ENCODE measurements at regions not wholly inside any gene's neighbourhood (a gene's known extent, or its start where the extent isn't known, plus 50 kb on each side); places are given as distances from the start of the nearest gene placed in this dataset.

GRCh38 chr1:4056989-4057388 is 156.9 kb upstream of the C1orf174 start:
- Histone ChIP-seq H3K4me3 (ENCODE audit: low read length) (no peak overlapping the region), H3K4me1 (ENCODE audit: insufficient read depth, low read length) (no peaks in the 10 kb centered on the region), H3K27me3 (ENCODE audit: insufficient read depth, low read length, poor library complexity, severe bottlenecking) (no peaks in the 10 kb centered on the region), H3K9me3 (ENCODE audit: low read length) (no peaks in the 10 kb centered on the region), H3K36me3 (ENCODE audit: insufficient read depth, low read length) (no peaks in the 10 kb centered on the region), H3K27ac (ENCODE audit: low read depth, low read length) (no peak overlapping the region)
- Mint-ChIP-seq H3K9me3 (peaks cover 0 to 2% (median 0%) of the 10 kb centered on the region in 5 donors), H3K27me3 (peaks cover 2 to 6% of the 10 kb centered on the region in 2 donors), H3K4me3 (no peak overlapping the region), H3K4me1 (no peaks in the 10 kb centered on the region), H3K36me3 (no peaks in the 10 kb centered on the region), H3K27ac (no peak overlapping the region)
- ChIA-PET CTCF (no interaction called here), POLR2A (no interaction called here)
- DNase-seq, result no peak

DNA sequence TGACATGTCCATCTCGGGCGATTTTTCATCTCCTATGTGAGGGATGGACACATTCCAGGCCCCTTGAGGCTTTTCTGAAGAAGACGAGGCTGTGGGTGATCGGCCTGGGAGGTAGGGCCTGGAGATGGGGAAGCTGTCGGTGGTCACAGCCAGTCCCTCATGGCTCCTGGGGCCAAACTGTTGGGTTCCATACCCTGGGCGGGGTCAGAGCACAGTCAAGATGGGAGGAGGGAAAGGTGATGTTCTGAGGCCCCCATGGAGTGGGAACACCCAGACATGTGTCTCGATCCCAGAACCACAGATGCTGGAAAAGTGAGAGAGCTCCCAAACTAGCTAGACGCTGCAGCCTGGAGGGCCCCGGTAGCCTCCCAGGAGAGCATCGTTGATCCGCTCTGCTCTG is 157.5 kb upstream of the C1orf174 start:
- Mint-ChIP-seq H3K4me1 (no peaks in the 10 kb centered on the region), H3K4me3 (no peak overlapping the region), H3K36me3 (no peaks in the 10 kb centered on the region), H3K27me3 (peaks cover 2 to 4% of the 10 kb centered on the region in 2 donors), H3K9me3 (peaks cover 0 to 2% (median 0%) of the 10 kb centered on the region in 5 donors), H3K27ac (no peak overlapping the region)
- ChIA-PET CTCF (no interaction called here), POLR2A (no interaction called here)
- H3K9me3 ChIP-seq (ENCODE audit: low read length), result no peaks in the 10 kb centered on the region
- H3K27ac ChIP-seq (ENCODE audit: low read depth, low read length), result no peak overlapping the region
- no peaks in the 10 kb centered on the region for H3K4me1 ChIP-seq (ENCODE audit: insufficient read depth, low read length)
- no peaks in the 10 kb centered on the region for H3K27me3 ChIP-seq (ENCODE audit: insufficient read depth, low read length, poor library complexity, severe bottlenecking)
- no peak overlapping the region for H3K4me3 ChIP-seq (ENCODE audit: low read length)
- no peaks in the 10 kb centered on the region for H3K36me3 ChIP-seq (ENCODE audit: insufficient read depth, low read length)
- no peak for DNase-seq

DNA sequence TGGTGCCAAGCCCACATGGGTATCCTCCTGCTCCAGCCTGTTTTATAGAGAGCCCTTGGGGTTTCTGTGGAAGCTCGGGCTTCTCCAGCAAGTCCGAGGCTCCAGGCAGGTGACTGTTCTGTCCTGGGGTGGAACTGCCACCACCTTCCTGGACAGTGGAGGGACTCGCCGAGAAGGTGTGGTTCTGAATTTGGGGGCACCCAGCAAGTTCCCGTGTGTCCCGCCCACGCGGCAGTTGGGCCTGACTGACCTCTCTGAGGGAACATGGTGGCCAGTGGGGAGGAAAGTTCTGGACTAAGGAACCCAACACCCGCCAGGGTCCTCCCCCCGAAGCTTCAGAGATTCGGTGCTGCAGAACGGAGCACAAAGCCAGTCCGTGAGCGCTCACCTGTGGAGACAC is 158.1 kb upstream of the C1orf174 start:
- POLR2A ChIA-PET, result no interaction called here
- no peak overlapping the region for H3K27ac ChIP-seq (ENCODE audit: low read depth, low read length)
- no peaks in the 10 kb centered on the region for H3K4me1 ChIP-seq (ENCODE audit: insufficient read depth, low read length)
- Mint-ChIP-seq H3K9me3 (no peaks in the 10 kb centered on the region), H3K27ac (no peak overlapping the region), H3K36me3 (no peaks in the 10 kb centered on the region), H3K27me3 (peaks cover 0 to 2% of the 10 kb centered on the region in 2 donors), H3K4me1 (no peaks in the 10 kb centered on the region), H3K4me3 (no peak overlapping the region)
- DNase-seq, result no peak
- no peaks in the 10 kb centered on the region for H3K9me3 ChIP-seq (ENCODE audit: low read length)
- H3K36me3 ChIP-seq (ENCODE audit: insufficient read depth, low read length), result no peaks in the 10 kb centered on the region
- no peak overlapping the region for H3K4me3 ChIP-seq (ENCODE audit: low read length)
- CTCF ChIA-PET, result no interaction called here
- H3K27me3 ChIP-seq (ENCODE audit: insufficient read depth, low read length, poor library complexity, severe bottlenecking), result no peaks in the 10 kb centered on the region

DNA sequence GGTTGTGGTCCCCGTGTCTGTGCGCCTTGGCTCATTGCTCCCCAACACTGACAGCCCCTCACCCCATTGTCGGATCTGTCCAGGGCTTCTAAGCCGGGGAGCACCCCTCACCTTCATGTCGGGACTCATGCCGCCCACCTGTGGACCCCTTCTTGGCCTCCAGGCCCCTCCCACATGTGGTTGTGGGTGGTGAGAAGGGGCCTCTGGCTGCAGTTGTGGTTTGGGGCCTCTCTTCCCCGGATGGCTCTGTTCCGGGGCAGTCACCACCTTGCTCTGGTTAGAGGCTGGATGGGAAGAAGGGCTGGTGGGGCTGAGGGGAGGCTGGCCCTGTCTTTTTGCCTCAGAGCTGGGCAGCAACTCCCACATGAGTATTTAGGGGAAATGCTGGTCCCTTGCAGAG is 158.6 kb upstream of the C1orf174 start:
- Histone ChIP-seq H3K27ac (ENCODE audit: low read depth, low read length) (no peak overlapping the region), H3K4me1 (ENCODE audit: insufficient read depth, low read length) (no peaks in the 10 kb centered on the region), H3K36me3 (ENCODE audit: insufficient read depth, low read length) (no peaks in the 10 kb centered on the region), H3K27me3 (ENCODE audit: insufficient read depth, low read length, poor library complexity, severe bottlenecking) (no peaks in the 10 kb centered on the region), H3K9me3 (ENCODE audit: low read length) (no peaks in the 10 kb centered on the region), H3K4me3 (ENCODE audit: low read length) (no peak overlapping the region)
- Mint-ChIP-seq H3K9me3 (no peaks in the 10 kb centered on the region), H3K36me3 (no peaks in the 10 kb centered on the region), H3K4me1 (no peaks in the 10 kb centered on the region), H3K27ac (peak overlapping the region in 1 of 8 donors; percentile 58), H3K4me3 (no peak overlapping the region), H3K27me3 (peaks cover 0 to 2% of the 10 kb centered on the region in 2 donors)
- ChIA-PET POLR2A (no interaction called here), CTCF (no interaction called here)
- DNase-seq, result no peak

- no peaks in the 10 kb centered on the region for H3K9me3 ChIP-seq (ENCODE audit: low read length)
- Mint-ChIP-seq H3K9me3 (no peaks in the 10 kb centered on the region), H3K4me1 (no peaks in the 10 kb centered on the region), H3K4me3 (no peak overlapping the region), H3K27ac (no peak overlapping the region), H3K27me3 (peaks cover 0 to 2% of the 10 kb centered on the region in 2 donors), H3K36me3 (no peaks in the 10 kb centered on the region)
- H3K27me3 ChIP-seq (ENCODE audit: insufficient read depth, low read length, poor library complexity, severe bottlenecking), result no peaks in the 10 kb centered on the region
- no peak overlapping the region for H3K4me3 ChIP-seq (ENCODE audit: low read length)
- no peaks in the 10 kb centered on the region for H3K4me1 ChIP-seq (ENCODE audit: insufficient read depth, low read length)
- H3K36me3 ChIP-seq (ENCODE audit: insufficient read depth, low read length), result no peaks in the 10 kb centered on the region
- DNase-seq, result no peak
- no peak overlapping the region for H3K27ac ChIP-seq (ENCODE audit: low read depth, low read length)
- ChIA-PET POLR2A (no interaction called here), CTCF (no interaction called here)
Observed at GRCh38 chr1:4059270-4059669, 159.2 kb upstream of the C1orf174 start.

- H3K27me3 ChIP-seq (ENCODE audit: insufficient read depth, low read length, poor library complexity, severe bottlenecking), result no peaks in the 10 kb centered on the region
- Mint-ChIP-seq H3K4me3 (no peak overlapping the region), H3K9me3 (no peaks in the 10 kb centered on the region), H3K27me3 (peaks cover 0 to 2% of the 10 kb centered on the region in 2 donors), H3K36me3 (no peaks in the 10 kb centered on the region), H3K27ac (peak overlapping the region in 1 of 8 donors; percentile 69), H3K4me1 (no peaks in the 10 kb centered on the region)
- DNase-seq, result no peak
- no peak overlapping the region for H3K27ac ChIP-seq (ENCODE audit: low read depth, low read length)
- ChIA-PET CTCF (no interaction called here), POLR2A (no interaction called here)
- no peaks in the 10 kb centered on the region for H3K36me3 ChIP-seq (ENCODE audit: insufficient read depth, low read length)
- H3K9me3 ChIP-seq (ENCODE audit: low read length), result no peaks in the 10 kb centered on the region
- H3K4me1 ChIP-seq (ENCODE audit: insufficient read depth, low read length), result no peaks in the 10 kb centered on the region
- no peak overlapping the region for H3K4me3 ChIP-seq (ENCODE audit: low read length)
Observed at GRCh38 chr1:4060850-4061249, 160.8 kb upstream of the C1orf174 start.

GRCh38 chr1:4061521-4062031 is 161.5 kb upstream of the C1orf174 start:
- Mint-ChIP-seq H3K36me3 (no peaks in the 10 kb centered on the region), H3K4me1 (no peaks in the 10 kb centered on the region), H3K4me3 (no peak overlapping the region), H3K27me3 (peaks cover 0 to 2% of the 10 kb centered on the region in 2 donors), H3K9me3 (no peaks in the 10 kb centered on the region), H3K27ac (no peak overlapping the region)
- POLR2A ChIA-PET, result no interaction called here
- no peak overlapping the region for H3K4me3 ChIP-seq (ENCODE audit: low read length)
- no peak for DNase-seq
- CTCF ChIA-PET, result no interaction called here
- no peaks in the 10 kb centered on the region for H3K9me3 ChIP-seq (ENCODE audit: low read length)
- no peaks in the 10 kb centered on the region for H3K4me1 ChIP-seq (ENCODE audit: insufficient read depth, low read length)
- no peaks in the 10 kb centered on the region for H3K36me3 ChIP-seq (ENCODE audit: insufficient read depth, low read length)
- H3K27ac ChIP-seq (ENCODE audit: low read depth, low read length), result no peak overlapping the region
- H3K27me3 ChIP-seq (ENCODE audit: insufficient read depth, low read length, poor library complexity, severe bottlenecking), result no peaks in the 10 kb centered on the region

- no peaks in the 10 kb centered on the region for H3K4me1 ChIP-seq (ENCODE audit: insufficient read depth, low read length)
- DNase-seq, result no peak
- H3K4me3 ChIP-seq (ENCODE audit: low read length), result no peak overlapping the region
- Mint-ChIP-seq H3K9me3 (no peaks in the 10 kb centered on the region), H3K4me3 (no peak overlapping the region), H3K36me3 (no peaks in the 10 kb centered on the region), H3K27ac (no peak overlapping the region), H3K27me3 (peaks cover 0 to 2% of the 10 kb centered on the region in 2 donors), H3K4me1 (no peaks in the 10 kb centered on the region)
- ChIA-PET POLR2A (no interaction called here), CTCF (no interaction called here)
- H3K9me3 ChIP-seq (ENCODE audit: low read length), result no peaks in the 10 kb centered on the region
- no peak overlapping the region for H3K27ac ChIP-seq (ENCODE audit: low read depth, low read length)
- H3K27me3 ChIP-seq (ENCODE audit: insufficient read depth, low read length, poor library complexity, severe bottlenecking), result no peaks in the 10 kb centered on the region
- H3K36me3 ChIP-seq (ENCODE audit: insufficient read depth, low read length), result no peaks in the 10 kb centered on the region
Observed at GRCh38 chr1:4062041-4062440, 162.0 kb upstream of the C1orf174 start.

DNA sequence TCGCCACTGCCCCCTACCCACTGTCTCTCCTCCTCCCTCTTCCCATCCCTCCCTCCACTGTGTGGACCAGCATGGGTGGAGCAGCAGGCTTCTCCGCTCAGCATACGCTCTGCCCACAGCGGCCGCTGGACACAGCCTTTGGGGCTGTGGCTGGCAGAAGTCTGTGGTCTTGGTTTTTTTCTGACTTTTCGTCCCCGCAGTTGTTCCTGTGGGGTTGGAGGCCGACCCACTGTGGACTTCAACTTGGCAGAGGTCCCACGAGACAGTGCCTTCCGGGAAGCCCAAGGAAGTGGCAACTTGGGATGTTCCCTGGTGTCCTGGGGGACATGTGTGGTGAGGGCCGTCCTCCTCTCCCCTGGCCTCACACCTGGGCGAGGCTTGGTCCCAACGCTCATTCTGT is 162.5 kb upstream of the C1orf174 start:
- Mint-ChIP-seq H3K27ac (no peak overlapping the region), H3K4me1 (no peaks in the 10 kb centered on the region), H3K36me3 (no peaks in the 10 kb centered on the region), H3K9me3 (no peaks in the 10 kb centered on the region), H3K4me3 (no peak overlapping the region), H3K27me3 (peaks cover 0 to 2% of the 10 kb centered on the region in 2 donors)
- no peak for DNase-seq
- no peaks in the 10 kb centered on the region for H3K36me3 ChIP-seq (ENCODE audit: insufficient read depth, low read length)
- ChIA-PET POLR2A (no interaction called here), CTCF (no interaction called here)
- no peaks in the 10 kb centered on the region for H3K27me3 ChIP-seq (ENCODE audit: insufficient read depth, low read length, poor library complexity, severe bottlenecking)
- H3K27ac ChIP-seq (ENCODE audit: low read depth, low read length), result no peak overlapping the region
- H3K4me1 ChIP-seq (ENCODE audit: insufficient read depth, low read length), result no peaks in the 10 kb centered on the region
- no peak overlapping the region for H3K4me3 ChIP-seq (ENCODE audit: low read length)
- no peaks in the 10 kb centered on the region for H3K9me3 ChIP-seq (ENCODE audit: low read length)

All from CD8-positive, alpha-beta memory T cell (primary cell).